ENCODE measurements at regions not wholly inside any gene's neighbourhood (a gene's known extent, or its start where the extent isn't known, plus 50 kb on each side); places are given as distances from the start of the nearest gene placed in this dataset.

- H3K4me2 ChIP-seq (ENCODE audit: low read depth, low read length, poor library complexity, severe bottlenecking) = no peak overlapping the region
- no peak for TF ChIP-seq EZH2phosphoT487 (IDR thresholded peaks at IDR 0.05; ENCODE audit: borderline replicate concordance)
- TF ChIP-seq, protein P1, sequence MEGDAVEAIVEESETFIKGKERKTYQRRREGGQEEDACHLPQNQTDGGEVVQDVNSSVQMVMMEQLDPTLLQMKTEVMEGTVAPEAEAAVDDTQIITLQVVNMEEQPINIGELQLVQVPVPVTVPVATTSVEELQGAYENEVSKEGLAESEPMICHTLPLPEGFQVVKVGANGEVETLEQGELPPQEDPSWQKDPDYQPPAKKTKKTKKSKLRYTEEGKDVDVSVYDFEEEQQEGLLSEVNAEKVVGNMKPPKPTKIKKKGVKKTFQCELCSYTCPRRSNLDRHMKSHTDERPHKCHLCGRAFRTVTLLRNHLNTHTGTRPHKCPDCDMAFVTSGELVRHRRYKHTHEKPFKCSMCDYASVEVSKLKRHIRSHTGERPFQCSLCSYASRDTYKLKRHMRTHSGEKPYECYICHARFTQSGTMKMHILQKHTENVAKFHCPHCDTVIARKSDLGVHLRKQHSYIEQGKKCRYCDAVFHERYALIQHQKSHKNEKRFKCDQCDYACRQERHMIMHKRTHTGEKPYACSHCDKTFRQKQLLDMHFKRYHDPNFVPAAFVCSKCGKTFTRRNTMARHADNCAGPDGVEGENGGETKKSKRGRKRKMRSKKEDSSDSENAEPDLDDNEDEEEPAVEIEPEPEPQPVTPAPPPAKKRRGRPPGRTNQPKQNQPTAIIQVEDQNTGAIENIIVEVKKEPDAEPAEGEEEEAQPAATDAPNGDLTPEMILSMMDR (conservative IDR thresholded peaks at IDR 0.05; ENCODE audit: low read length) = no peak
- H3K36me3 ChIP-seq (ENCODE audit: insufficient read depth, low read length) = no peaks in the 10 kb centered on the region
- no peaks in the 10 kb centered on the region for H3F3A ChIP-seq (ENCODE audit: low read depth)
- H3K9me2 ChIP-seq (replicated peaks; ENCODE audit: low read depth, low read length) = no peaks in the 10 kb centered on the region
- H3K4me3 ChIP-seq (ENCODE audit: low read length, poor library complexity, severe bottlenecking) = no peak overlapping the region
- H4K20me1 ChIP-seq (ENCODE audit: insufficient read depth, low read length, poor library complexity, severe bottlenecking) = no peaks in the 10 kb centered on the region
- H3K9ac ChIP-seq (ENCODE audit: low read depth, low read length, poor library complexity, severe bottlenecking) = no peak overlapping the region
- no peaks in the 10 kb centered on the region for H3K79me2 ChIP-seq (ENCODE audit: insufficient read depth, low read length)
- no peaks in the 10 kb centered on the region for H3K9me3 ChIP-seq (ENCODE audit: insufficient read depth, low read depth, low read length)
- H2AFZ ChIP-seq (ENCODE audit: low read length) = no peak overlapping the region
- no peaks in the 10 kb centered on the region for H3K27me3 ChIP-seq (ENCODE audit: insufficient read depth, low read length, poor library complexity, severe bottlenecking)
- H3K4me1 ChIP-seq (ENCODE audit: insufficient read depth, low read length, poor library complexity, severe bottlenecking) = no peaks in the 10 kb centered on the region
These were observed 63.7 kb upstream of the RUFY1 start for GRCh38 chr5:179486596-179487051.

- no peaks in the 10 kb centered on the region for H3K9me2 ChIP-seq (replicated peaks; ENCODE audit: low read depth, low read length)
- H3K27me3 ChIP-seq (ENCODE audit: insufficient read depth, low read length, poor library complexity, severe bottlenecking) = no peaks in the 10 kb centered on the region
- H3K4me1 ChIP-seq (ENCODE audit: insufficient read depth, low read length, poor library complexity, severe bottlenecking) = no peaks in the 10 kb centered on the region
- H3K4me3 ChIP-seq (ENCODE audit: low read length, poor library complexity, severe bottlenecking) = no peak overlapping the region
- H3K36me3 ChIP-seq (ENCODE audit: insufficient read depth, low read length) = no peaks in the 10 kb centered on the region
- no peak overlapping the region for H3K4me2 ChIP-seq (ENCODE audit: low read depth, low read length, poor library complexity, severe bottlenecking)
- no peak overlapping the region for H3K9ac ChIP-seq (ENCODE audit: low read depth, low read length, poor library complexity, severe bottlenecking)
- no peaks in the 10 kb centered on the region for H4K20me1 ChIP-seq (ENCODE audit: insufficient read depth, low read length, poor library complexity, severe bottlenecking)
- TF ChIP-seq, protein P1 (conservative IDR thresholded peaks at IDR 0.05; ENCODE audit: low read length) = no peak
- TF ChIP-seq EZH2phosphoT487 (IDR thresholded peaks at IDR 0.05; ENCODE audit: borderline replicate concordance) = no peak
- H3K79me2 ChIP-seq (ENCODE audit: insufficient read depth, low read length) = no peaks in the 10 kb centered on the region
- no peak overlapping the region for H2AFZ ChIP-seq (ENCODE audit: low read length)
- no peaks in the 10 kb centered on the region for H3F3A ChIP-seq (ENCODE audit: low read depth)
- H3K9me3 ChIP-seq (ENCODE audit: insufficient read depth, low read depth, low read length) = no peaks in the 10 kb centered on the region
These were observed 64.3 kb upstream of the RUFY1 start for GRCh38 chr5:179485845-179486575.

- H3K9me2 ChIP-seq (replicated peaks; ENCODE audit: low read depth, low read length) = no peaks in the 10 kb centered on the region
- H2AFZ ChIP-seq (ENCODE audit: low read length) = no peak overlapping the region
- no peaks in the 10 kb centered on the region for H4K20me1 ChIP-seq (ENCODE audit: insufficient read depth, low read length, poor library complexity, severe bottlenecking)
- no peaks in the 10 kb centered on the region for H3K9me3 ChIP-seq (ENCODE audit: insufficient read depth, low read depth, low read length)
- no peak overlapping the region for H3K4me3 ChIP-seq (ENCODE audit: low read length, poor library complexity, severe bottlenecking)
- no peaks in the 10 kb centered on the region for H3K27me3 ChIP-seq (ENCODE audit: insufficient read depth, low read length, poor library complexity, severe bottlenecking)
- no peak overlapping the region for H3K9ac ChIP-seq (ENCODE audit: low read depth, low read length, poor library complexity, severe bottlenecking)
- H3K36me3 ChIP-seq (ENCODE audit: insufficient read depth, low read length) = no peaks in the 10 kb centered on the region
- no peak for TF ChIP-seq EZH2phosphoT487 (IDR thresholded peaks at IDR 0.05; ENCODE audit: borderline replicate concordance)
- H3K4me1 ChIP-seq (ENCODE audit: insufficient read depth, low read length, poor library complexity, severe bottlenecking) = no peaks in the 10 kb centered on the region
- no peaks in the 10 kb centered on the region for H3F3A ChIP-seq (ENCODE audit: low read depth)
- no peaks in the 10 kb centered on the region for H3K79me2 ChIP-seq (ENCODE audit: insufficient read depth, low read length)
- no peak overlapping the region for H3K4me2 ChIP-seq (ENCODE audit: low read depth, low read length, poor library complexity, severe bottlenecking)
These were observed 65.6 kb upstream of the RUFY1 start for GRCh38 chr5:179484761-179485160.

DNA sequence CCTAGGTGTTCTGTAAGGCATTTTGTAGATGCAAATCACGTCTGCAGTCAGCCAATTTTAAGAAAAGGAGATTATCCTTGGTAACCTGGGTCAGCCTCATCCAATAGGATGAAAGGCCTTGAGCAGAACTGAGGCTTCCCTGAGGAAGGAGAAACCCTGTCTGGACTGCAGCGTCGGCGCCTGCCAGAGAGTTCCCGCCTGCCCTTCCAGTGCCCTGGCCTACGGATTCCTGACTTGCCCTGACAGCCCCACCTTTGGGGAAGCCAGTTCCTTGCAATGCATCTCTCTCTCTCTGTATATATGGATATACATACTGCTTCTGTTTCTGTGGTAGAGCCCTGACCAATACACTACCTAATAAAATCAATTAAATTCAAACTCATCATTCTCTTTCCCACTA is 66.2 kb upstream of the RUFY1 start:
- no peaks in the 10 kb centered on the region for H3K27me3 ChIP-seq (ENCODE audit: insufficient read depth, low read length, poor library complexity, severe bottlenecking)

More for the DNA sequence above, 66.2 kb upstream of the RUFY1 start:
- H3K4me1 ChIP-seq (ENCODE audit: insufficient read depth, low read length, poor library complexity, severe bottlenecking) = no peaks in the 10 kb centered on the region
- H4K20me1 ChIP-seq (ENCODE audit: insufficient read depth, low read length, poor library complexity, severe bottlenecking) = no peaks in the 10 kb centered on the region
- TF ChIP-seq, protein P1 (conservative IDR thresholded peaks at IDR 0.05; ENCODE audit: low read length) = no peak
- TF ChIP-seq EZH2phosphoT487 (IDR thresholded peaks at IDR 0.05; ENCODE audit: borderline replicate concordance) = no peak
- H3K4me3 ChIP-seq (ENCODE audit: low read length, poor library complexity, severe bottlenecking) = no peak overlapping the region
- no peak overlapping the region for H2AFZ ChIP-seq (ENCODE audit: low read length)
- H3K36me3 ChIP-seq (ENCODE audit: insufficient read depth, low read length) = no peaks in the 10 kb centered on the region
- no peaks in the 10 kb centered on the region for H3K9me2 ChIP-seq (replicated peaks; ENCODE audit: low read depth, low read length)
- H3K4me2 ChIP-seq (ENCODE audit: low read depth, low read length, poor library complexity, severe bottlenecking) = no peak overlapping the region
- no peaks in the 10 kb centered on the region for H3K79me2 ChIP-seq (ENCODE audit: insufficient read depth, low read length)
- no peaks in the 10 kb centered on the region for H3K9me3 ChIP-seq (ENCODE audit: insufficient read depth, low read depth, low read length)
- H3K9ac ChIP-seq (ENCODE audit: low read depth, low read length, poor library complexity, severe bottlenecking) = no peak overlapping the region
- no peaks in the 10 kb centered on the region for H3F3A ChIP-seq (ENCODE audit: low read depth)
